IMR-90 (cell line): ENCODE measurements at regions not wholly inside any gene's neighbourhood (a gene's known extent, or its start where the extent isn't known, plus 50 kb on each side); places are given as distances from the start of the nearest gene placed in this dataset.

Source experiments
- ATAC-seq: fragments of 200-7000 bp; cut with Tn5 transposase; 2 replicates; pipeline ENCODE4 v1.9.1; 2020; ENCODE audit warnings: low read depth, mild to moderate bottlenecking, moderate library complexity
- BruUV-seq: library from RNA; stranded (reverse); fragments of 400-500 nt; replicated peaks from 2 replicates; lab custom pipeline; 2021; lab: Mats Ljungman, UMichigan
- CTCF ChIA-PET: fragments of 300-600 bp; formaldehyde crosslinking; extraction: SDS; loops from one replicate; lab custom pipeline; 2021; ENCODE audit warnings: antibody characterized with exemption; lab: Yijun Ruan, JAX
- POLR2A ChIA-PET: fragments of 300-600 bp; sonication (Branson Sonifier 250); formaldehyde crosslinking; loops from one replicate; lab custom pipeline; 2022; ENCODE audit warnings: antibody characterized with exemption; ENCODE audit not compliant: unreplicated experiment; lab: Charles Lee
- DNase-seq: peaks from one replicate; pipeline ENCODE4 v3.0.0; 2013
- H2AFZ ChIP-seq: replicated peaks from 2 replicates; pipeline ENCODE3; 2013; ENCODE audit warnings: low read length, mild to moderate bottlenecking; ENCODE audit not compliant: poor library complexity
- H2AK5ac ChIP-seq: 2 replicates; pipeline ENCODE4 v1.6.1; 2013; ENCODE audit warnings: low read depth, low read length, inconsistent platforms
- H2AK9ac ChIP-seq: replicated peaks from 2 replicates; pipeline ENCODE3; 2013; ENCODE audit warnings: mild to moderate bottlenecking, low read depth, low read length, moderate library complexity; ENCODE audit not compliant: poor library complexity
- H2BK120ac ChIP-seq: 2 replicates; pipeline ENCODE4 v1.6.1; 2013; ENCODE audit warnings: low read depth, low read length, inconsistent platforms
- H2BK15ac ChIP-seq: 3 replicates; pipeline ENCODE4 v1.6.1; 2013; ENCODE audit warnings: low read depth, low read length, inconsistent platforms
- H2BK20ac ChIP-seq: 2 replicates; pipeline ENCODE4 v1.6.1; 2013; ENCODE audit warnings: low read depth, mild to moderate bottlenecking, inconsistent platforms, low read length, moderate library complexity
- H2BK5ac ChIP-seq: 2 replicates; pipeline ENCODE4 v1.6.1; 2013; ENCODE audit warnings: mild to moderate bottlenecking, low read depth, low read length, inconsistent platforms; ENCODE audit not compliant: poor library complexity, severe bottlenecking
- H3K14ac ChIP-seq: replicated peaks from 2 replicates; pipeline ENCODE4 v1.6.1; 2013; ENCODE audit warnings: low read depth, low read length, inconsistent platforms
- H3K18ac ChIP-seq: 2 replicates; pipeline ENCODE4 v1.6.1; 2013; ENCODE audit warnings: low read depth, low read length, control low read depth
- H3K23ac ChIP-seq: 2 replicates; pipeline ENCODE4 v1.6.1; 2013; ENCODE audit warnings: low read depth, low read length, inconsistent platforms
- H3K27ac ChIP-seq: 2 replicates; pipeline ENCODE4 v1.5.1; 2013; ENCODE audit warnings: mild to moderate bottlenecking, control low read depth, low read length; ENCODE audit not compliant: insufficient read depth
- H3K27me3 ChIP-seq: 2 replicates; pipeline ENCODE4 v1.6.1; 2013; ENCODE audit warnings: low read length; ENCODE audit not compliant: control insufficient read depth, insufficient read depth
- H3K36me3 ChIP-seq: 2 replicates; pipeline ENCODE4 v1.6.1; 2013; ENCODE audit warnings: low read length, mixed read lengths; ENCODE audit not compliant: control insufficient read depth, insufficient read depth
- H3K4ac ChIP-seq: 2 replicates; pipeline ENCODE4 v1.6.1; 2013; ENCODE audit warnings: low read depth, low read length, inconsistent platforms
- H3K4me1 ChIP-seq: 2 replicates; pipeline ENCODE4 v1.6.1; 2013; ENCODE audit warnings: low read length, mixed read lengths; ENCODE audit not compliant: control insufficient read depth, insufficient read depth
- H3K4me2 ChIP-seq: 2 replicates; pipeline ENCODE4 v1.6.1; 2013; ENCODE audit warnings: low read depth, mild to moderate bottlenecking, control low read depth, low read length, moderate library complexity
- H3K4me3 ChIP-seq: 2 replicates; pipeline ENCODE4 v1.5.1; 2013; ENCODE audit warnings: low read depth, mild to moderate bottlenecking, control low read depth, low read length, moderate library complexity; ENCODE audit not compliant: insufficient read depth
- H3K56ac ChIP-seq: 2 replicates; pipeline ENCODE4 v1.6.1; 2013; ENCODE audit warnings: low read length, inconsistent platforms; ENCODE audit not compliant: insufficient read depth; ENCODE audit errors: extremely low read depth
- H3K79me1 ChIP-seq, 2 experiments: 2 replicates each; pipeline ENCODE4 v1.6.1; 2013; ENCODE audit warnings: low read length in 2 of 2, inconsistent platforms in 1 of 2, low read depth in 1 of 2
- H3K9ac ChIP-seq: 2 replicates; pipeline ENCODE4 v1.6.1; 2013; ENCODE audit warnings: low read depth, low read length, control low read depth
- H3K9me1 ChIP-seq: 2 replicates; pipeline ENCODE4 v1.6.1; 2013; ENCODE audit warnings: low read length, inconsistent platforms; ENCODE audit not compliant: insufficient read depth
- H3K9me3 ChIP-seq: 2 replicates; pipeline ENCODE4 v1.6.1; 2013; ENCODE audit warnings: low read length; ENCODE audit not compliant: control insufficient read depth, insufficient read depth
- H4K20me1 ChIP-seq: 2 replicates; pipeline ENCODE4 v1.6.1; 2013; ENCODE audit warnings: low read length, inconsistent platforms; ENCODE audit not compliant: insufficient read depth
- H4K5ac ChIP-seq: 2 replicates; pipeline ENCODE4 v1.6.1; 2013; ENCODE audit warnings: mild to moderate bottlenecking, low read depth, low read length, control low read depth
- H4K8ac ChIP-seq, 2 experiments: 2 replicates each; pipeline ENCODE4 v1.6.1; 2013; ENCODE audit warnings: low read depth in 2 of 2, low read length in 2 of 2, control low read depth in 1 of 2, inconsistent platforms in 1 of 2
- H4K91ac ChIP-seq: 2 replicates; pipeline ENCODE4 v1.6.1; 2013; ENCODE audit warnings: low read depth, low read length, inconsistent platforms; ENCODE audit not compliant: insufficient read depth
- BHLHE40 ChIP-seq: fragments of 150-350 bp; IDR thresholded peaks from 2 replicates; pipeline ENCODE4 v1.6.1; 2016; ENCODE audit warnings: mild to moderate bottlenecking, low read depth, low read length
- CEBPB ChIP-seq: IDR thresholded peaks from 2 replicates; pipeline ENCODE4 v1.6.1; 2012; ENCODE audit warnings: low read depth, low read length, improper control_type of control experiment
- CHD1 ChIP-seq: IDR thresholded peaks from 2 replicates; pipeline ENCODE4 v1.6.1; 2012; ENCODE audit warnings: low read depth, low read length, improper control_type of control experiment
- CTCF ChIP-seq: conservative IDR thresholded peaks from 2 replicates; pipeline ENCODE4 v1.5.1; 2012; ENCODE audit warnings: mild to moderate bottlenecking, low read depth, low read length, improper control_type of control experiment
- FOS ChIP-seq: fragments of 150-350 bp; IDR thresholded peaks from 2 replicates; pipeline ENCODE4 v1.6.1; 2016; ENCODE audit warnings: low read depth, low read length
- MAFK ChIP-seq: IDR thresholded peaks from 2 replicates; pipeline ENCODE4 v1.6.1; 2012; ENCODE audit warnings: low read depth, low read length, improper control_type of control experiment
- MAZ ChIP-seq: IDR thresholded peaks from 2 replicates; pipeline ENCODE4 v1.6.1; 2012; ENCODE audit warnings: low read depth, mild to moderate bottlenecking, low read length, improper control_type of control experiment, moderate library complexity, borderline replicate concordance
- MXI1 ChIP-seq: IDR thresholded peaks from 2 replicates; pipeline ENCODE4 v1.6.1; 2012; ENCODE audit warnings: low read depth, mild to moderate bottlenecking, low read length, moderate library complexity, borderline replicate concordance
- NFE2L2 ChIP-seq: fragments of 150-350 bp; IDR thresholded peaks from 2 replicates; pipeline ENCODE4 v1.6.1; 2016; ENCODE audit warnings: low read depth, mild to moderate bottlenecking, low read length
- POLR2A ChIP-seq: IDR thresholded peaks from 2 replicates; pipeline ENCODE4 v1.6.1; 2012; ENCODE audit warnings: mild to moderate bottlenecking, low read depth, low read length
- RAD21 ChIP-seq: IDR thresholded peaks from 2 replicates; pipeline ENCODE4 v1.6.1; 2012; ENCODE audit warnings: low read length, improper control_type of control experiment
- RCOR1 ChIP-seq: IDR thresholded peaks from 2 replicates; pipeline ENCODE4 v1.6.1; 2012; ENCODE audit warnings: mild to moderate bottlenecking, low read length, improper control_type of control experiment; ENCODE audit not compliant: insufficient replicate concordance
- RFX5 ChIP-seq: IDR thresholded peaks from 2 replicates; pipeline ENCODE4 v1.8.0; 2012; ENCODE audit warnings: low read depth, mild to moderate bottlenecking, low read length, moderate library complexity
- SMC3 ChIP-seq: fragments of 150-350 bp; IDR thresholded peaks from 2 replicates; pipeline ENCODE4 v1.6.1; 2016; ENCODE audit warnings: low read depth, mild to moderate bottlenecking, antibody characterized with exemption, low read length, moderate library complexity
- USF2 ChIP-seq: fragments of 150-350 bp; IDR thresholded peaks from 2 replicates; pipeline ENCODE4 v1.6.1; 2017; ENCODE audit warnings: mild to moderate bottlenecking, antibody characterized with exemption, low read length, low read depth
- dilution Hi-C: fragments of 300-500 bp; cut with HindIII; formaldehyde crosslinking; loops from one replicate; pipeline ENCODE4 v1.14.3; 2018; ENCODE audit warnings: low sequenced_read_pairs; ENCODE audit not compliant: unreplicated experiment
- in situ Hi-C: fragments of 300-500 bp; cut with MboI; formaldehyde crosslinking; loops from 3 replicates; pipeline ENCODE4 v1.14.3; 2019; ENCODE audit warnings: low sequenced_read_pairs, inconsistent platforms, mixed read lengths
- intact Hi-C: fragments of 100-400 bp; cut with micrococcal nuclease; formaldehyde crosslinking; loops from 2 replicates; pipeline ENCODE4 v1.10.0; 2022
- TF ChIP-seq, protein P1 (sequence below): fragments of 150-350 bp; IDR thresholded peaks from 2 replicates; pipeline ENCODE4 v1.6.1; 2016; ENCODE audit warnings: low read depth, mild to moderate bottlenecking, low read length, moderate library complexity, borderline replicate concordance

- no peak for TF ChIP-seq NFE2L2
- no peak for TF ChIP-seq RCOR1
- TF ChIP-seq MAFK: no peak
- TF ChIP-seq CEBPB: no peak
- TF ChIP-seq, protein P1, sequence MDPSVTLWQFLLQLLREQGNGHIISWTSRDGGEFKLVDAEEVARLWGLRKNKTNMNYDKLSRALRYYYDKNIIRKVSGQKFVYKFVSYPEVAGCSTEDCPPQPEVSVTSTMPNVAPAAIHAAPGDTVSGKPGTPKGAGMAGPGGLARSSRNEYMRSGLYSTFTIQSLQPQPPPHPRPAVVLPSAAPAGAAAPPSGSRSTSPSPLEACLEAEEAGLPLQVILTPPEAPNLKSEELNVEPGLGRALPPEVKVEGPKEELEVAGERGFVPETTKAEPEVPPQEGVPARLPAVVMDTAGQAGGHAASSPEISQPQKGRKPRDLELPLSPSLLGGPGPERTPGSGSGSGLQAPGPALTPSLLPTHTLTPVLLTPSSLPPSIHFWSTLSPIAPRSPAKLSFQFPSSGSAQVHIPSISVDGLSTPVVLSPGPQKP: no peak
- TF ChIP-seq MAZ: no peak
- TF ChIP-seq RAD21: no peak
- TF ChIP-seq FOS: no peak
- TF ChIP-seq CHD1: no peak
- TF ChIP-seq RFX5: no peak
- TF ChIP-seq SMC3: no peak
- no peak for TF ChIP-seq POLR2A
- TF ChIP-seq BHLHE40: no peak
- TF ChIP-seq USF2: no peak
- TF ChIP-seq MXI1: no peak
- TF ChIP-seq CTCF: no peak
- ChIA-PET POLR2A (no interaction called here), CTCF (interaction anchor here (0.7 kb wide), 1 partner anchor 1206 kb away, joined by 3 read pairs; no protein-coding TSS in a partner anchor)
- Histone ChIP-seq H3K36me3 (no peaks in the 10 kb centered on the region), H3K27ac (no peak overlapping the region), H3K79me1 (no peaks in the 10 kb centered on the region), H4K8ac (no peak overlapping the region), H3K4me3 (no peak overlapping the region), H3K18ac (no peak overlapping the region), H3K23ac (no peak overlapping the region), H3K9me1 (no peaks in the 10 kb centered on the region), H3K4me2 (no peak overlapping the region), H3K4ac (no peak overlapping the region), H3K27me3 (no peaks in the 10 kb centered on the region), H4K5ac (no peak overlapping the region), H3K4me1 (no peaks in the 10 kb centered on the region), H2BK15ac (no peak overlapping the region), H2AK9ac (no peak overlapping the region), H4K20me1 (no peaks in the 10 kb centered on the region), H2BK120ac (no peak overlapping the region), H2AFZ (no peak overlapping the region), H3K56ac (no peak overlapping the region), H2BK20ac (no peak overlapping the region), H2AK5ac (no peak overlapping the region), H3K14ac (no peak overlapping the region), H4K91ac (no peak overlapping the region), H2BK5ac (no peak overlapping the region), H3K9me3 (no peaks in the 10 kb centered on the region), H3K9ac (no peak overlapping the region)
- DNase-seq (no peak), ATAC-seq (no peak)
- no TSS peak for BruUV-seq
- in situ Hi-C loops (loop anchor here (25.0 kb wide), 1 partner anchor 1243 kb away; no protein-coding TSS in a partner anchor), intact Hi-C loops (no loop called here), dilution Hi-C loops (no loop called here)
These were observed 225.1 kb downstream of the IDS start for GRCh38 chrX:149280011-149280410.
